Upper lobe of right lung (tissue), 1 donor: ENCODE measurements at regions not wholly inside any gene's neighbourhood (a gene's known extent, or its start where the extent isn't known, plus 50 kb on each side); places are given as distances from the start of the nearest gene placed in this dataset.

ENCODE experiments used
- ATAC-seq: fragments of 200-7000 bp; cut with Tn5 transposase; one replicate; pipeline ENCODE4 v1.9.1; 2020; ENCODE audit warnings: mild to moderate bottlenecking, moderate library complexity
- DNase-seq: peaks from one replicate; pipeline ENCODE4 v3.0.0-alpha.2; 2020
- H3K27ac ChIP-seq: fragments of 200-600 bp; one replicate; pipeline ENCODE4 v1.8.0; 2022
- H3K27me3 ChIP-seq: fragments of 200-600 bp; one replicate; pipeline ENCODE4 v1.8.0; 2022; ENCODE audit warnings: mild to moderate bottlenecking
- H3K36me3 ChIP-seq: fragments of 200-600 bp; one replicate; pipeline ENCODE4 v1.8.0; 2022
- H3K4me1 ChIP-seq: fragments of 200-600 bp; one replicate; pipeline ENCODE4 v1.8.0; 2022
- H3K4me3 ChIP-seq: fragments of 200-600 bp; one replicate; pipeline ENCODE4 v1.8.0; 2022; ENCODE audit warnings: mild to moderate bottlenecking
- H3K9me3 ChIP-seq: fragments of 200-600 bp; one replicate; pipeline ENCODE4 v1.8.0; 2022
- CTCF ChIP-seq: fragments of 200-600 bp; IDR thresholded peaks from one replicate; pipeline ENCODE4 v1.8.0; 2022; ENCODE audit warnings: antibody characterized with exemption
- intact Hi-C: fragments of 100-400 bp; cut with DNase I; formaldehyde crosslinking; loops from one replicate; pipeline ENCODE4 v1.11.0; 2022
- donor health status: DM: no; HTN: yes; CAD: no; lungs with severe emphysema.

- H3K27ac ChIP-seq: no peak overlapping the region
- ATAC-seq (no peak), DNase-seq (no peak)
- H3K4me1 ChIP-seq: no peaks in the 10 kb centered on the region
- H3K36me3 ChIP-seq: no peaks in the 10 kb centered on the region
- TF ChIP-seq CTCF: no peak
- no peaks in the 10 kb centered on the region for H3K9me3 ChIP-seq
- no peak overlapping the region for H3K4me3 ChIP-seq
- intact Hi-C loops: no loop called here
- H3K27me3 ChIP-seq: no peaks in the 10 kb centered on the region
These were observed 128.5 kb downstream of the BCOR start for GRCh38 chrX:39969099-39969818.

- Histone ChIP-seq H3K27ac (no peak overlapping the region), H3K27me3 (no peaks in the 10 kb centered on the region), H3K4me1 (no peaks in the 10 kb centered on the region), H3K36me3 (no peaks in the 10 kb centered on the region), H3K9me3 (no peaks in the 10 kb centered on the region), H3K4me3 (no peak overlapping the region)
- no peak for TF ChIP-seq CTCF
- DNase-seq (no peak), ATAC-seq (peak; percentile 43)
- intact Hi-C loops: no loop called here
These were observed 127.8 kb downstream of the BCOR start for GRCh38 chrX:39969819-39970504.

- intact Hi-C loops: no loop called here
These were observed 126.0 kb downstream of the BCOR start for GRCh38 chrX:39971760-39972159.

GRCh38 chrX:39972340-39972739, 125.4 kb downstream of the BCOR start:
- ATAC-seq: no peak
- Histone ChIP-seq H3K4me3 (no peak overlapping the region), H3K27ac (no peak overlapping the region), H3K4me1 (no peaks in the 10 kb centered on the region), H3K9me3 (no peaks in the 10 kb centered on the region), H3K36me3 (no peaks in the 10 kb centered on the region), H3K27me3 (no peaks in the 10 kb centered on the region)
- no peak for TF ChIP-seq CTCF
- DNase-seq: no peak
- intact Hi-C loops: no loop called here

More at GRCh38 chrX:39971760-39972159, 126.0 kb downstream of the BCOR start:
- Histone ChIP-seq H3K27ac (no peak overlapping the region), H3K4me3 (no peak overlapping the region), H3K9me3 (no peaks in the 10 kb centered on the region), H3K27me3 (no peaks in the 10 kb centered on the region), H3K36me3 (no peaks in the 10 kb centered on the region), H3K4me1 (no peaks in the 10 kb centered on the region)
- no peak for TF ChIP-seq CTCF
- no peak for ATAC-seq
- no peak for DNase-seq

- DNase-seq (no peak), ATAC-seq (no peak)
- H3K9me3 ChIP-seq: no peaks in the 10 kb centered on the region
- no peak overlapping the region for H3K4me3 ChIP-seq
- intact Hi-C loops: no loop called here
- H3K4me1 ChIP-seq: no peaks in the 10 kb centered on the region
- no peaks in the 10 kb centered on the region for H3K36me3 ChIP-seq
- no peak for TF ChIP-seq CTCF
- no peaks in the 10 kb centered on the region for H3K27me3 ChIP-seq
- H3K27ac ChIP-seq: no peak overlapping the region
These were observed 123.9 kb downstream of the BCOR start for GRCh38 chrX:39973810-39974209.
